Activated naive CD8-positive, alpha-beta T cell treated with anti-CD3 and anti-CD28 coated beads for 36 hours (primary cell): ENCODE measurements at regions not wholly inside any gene's neighbourhood (a gene's known extent, or its start where the extent isn't known, plus 50 kb on each side); places are given as distances from the start of the nearest gene placed in this dataset.

Source experiments
- DNase-seq: peaks from one replicate; pipeline ENCODE4 v3.0.0; 2021
- H3K27ac Mint-ChIP-seq: one replicate; pipeline ENCODE4 v1.8.0; 2022; ENCODE audit warnings: mild to moderate bottlenecking, moderate library complexity, mixed read lengths
- H3K27me3 Mint-ChIP-seq: one replicate; pipeline ENCODE4 v1.8.0; 2022; ENCODE audit warnings: mild to moderate bottlenecking, mixed read lengths
- H3K36me3 Mint-ChIP-seq: one replicate; pipeline ENCODE4 v1.8.0; 2021; ENCODE audit warnings: mild to moderate bottlenecking, mixed read lengths
- H3K4me1 Mint-ChIP-seq: one replicate; pipeline ENCODE4 v1.8.0; 2021; ENCODE audit warnings: mixed read lengths
- H3K4me3 Mint-ChIP-seq: one replicate; pipeline ENCODE4 v1.8.0; 2022; ENCODE audit warnings: mild to moderate bottlenecking, moderate library complexity, mixed read lengths
- H3K9me3 Mint-ChIP-seq: one replicate; pipeline ENCODE4 v1.8.0; 2022; ENCODE audit warnings: mixed read lengths

- Mint-ChIP-seq H3K9me3 (no peaks in the 10 kb centered on the region), H3K27ac (no peak overlapping the region), H3K4me3 (no peak overlapping the region), H3K36me3 (no peaks in the 10 kb centered on the region), H3K27me3 (peaks cover 4% of the 10 kb centered on the region), H3K4me1 (no peaks in the 10 kb centered on the region)
- no peak for DNase-seq
Measured at GRCh38 chr2:144939590-144939989, 419.7 kb upstream of the ZEB2 start.

GRCh38 chr2:144937910-144938709 is 418.2 kb upstream of the ZEB2 start:
- Mint-ChIP-seq H3K4me1 (no peaks in the 10 kb centered on the region), H3K4me3 (no peak overlapping the region), H3K9me3 (no peaks in the 10 kb centered on the region), H3K27me3 (peaks cover 4% of the 10 kb centered on the region), H3K36me3 (no peaks in the 10 kb centered on the region), H3K27ac (no peak overlapping the region)
- no peak for DNase-seq

GRCh38 chr2:144937066-144937465 is 417.1 kb upstream of the ZEB2 start:
- H3K27ac Mint-ChIP-seq = no peak overlapping the region
- DNase-seq = no peak
- H3K9me3 Mint-ChIP-seq = no peaks in the 10 kb centered on the region
- H3K4me3 Mint-ChIP-seq = no peak overlapping the region
- no peaks in the 10 kb centered on the region for H3K4me1 Mint-ChIP-seq
- H3K36me3 Mint-ChIP-seq = no peaks in the 10 kb centered on the region
- peaks cover 4% of the 10 kb centered on the region for H3K27me3 Mint-ChIP-seq

GRCh38 chr2:144936442-144936841 is 416.5 kb upstream of the ZEB2 start:
- H3K36me3 Mint-ChIP-seq = no peaks in the 10 kb centered on the region
- H3K9me3 Mint-ChIP-seq = no peaks in the 10 kb centered on the region
- H3K27me3 Mint-ChIP-seq = peaks cover 4% of the 10 kb centered on the region
- no peak overlapping the region for H3K27ac Mint-ChIP-seq
- no peaks in the 10 kb centered on the region for H3K4me1 Mint-ChIP-seq
- H3K4me3 Mint-ChIP-seq = no peak overlapping the region
- DNase-seq = no peak

GRCh38 chr2:144935736-144936135 is 415.8 kb upstream of the ZEB2 start:
- Mint-ChIP-seq H3K4me1 (no peaks in the 10 kb centered on the region), H3K4me3 (no peak overlapping the region), H3K27me3 (peaks cover 4% of the 10 kb centered on the region), H3K36me3 (no peaks in the 10 kb centered on the region), H3K9me3 (no peaks in the 10 kb centered on the region), H3K27ac (no peak overlapping the region)
- no peak for DNase-seq

GRCh38 chr2:144935191-144935590 is 415.3 kb upstream of the ZEB2 start:
- no peaks in the 10 kb centered on the region for H3K36me3 Mint-ChIP-seq
- H3K9me3 Mint-ChIP-seq = no peaks in the 10 kb centered on the region
- no peak for DNase-seq
- no peaks in the 10 kb centered on the region for H3K4me1 Mint-ChIP-seq
- H3K27ac Mint-ChIP-seq = no peak overlapping the region
- no peak overlapping the region for H3K4me3 Mint-ChIP-seq
- H3K27me3 Mint-ChIP-seq = peaks cover 4% of the 10 kb centered on the region

- Mint-ChIP-seq H3K27me3 (peaks cover 4% of the 10 kb centered on the region), H3K36me3 (no peaks in the 10 kb centered on the region), H3K4me3 (no peak overlapping the region), H3K9me3 (peaks cover 9% of the 10 kb centered on the region), H3K4me1 (no peaks in the 10 kb centered on the region), H3K27ac (no peak overlapping the region)
- no peak for DNase-seq
Measured at GRCh38 chr2:144931960-144932359, 412.0 kb upstream of the ZEB2 start.

- Mint-ChIP-seq H3K36me3 (no peaks in the 10 kb centered on the region), H3K27me3 (no peaks in the 10 kb centered on the region), H3K4me1 (no peaks in the 10 kb centered on the region), H3K9me3 (peaks cover 9% of the 10 kb centered on the region), H3K27ac (no peak overlapping the region), H3K4me3 (no peak overlapping the region)
- DNase-seq = no peak
Measured at GRCh38 chr2:144931480-144931879, 411.6 kb upstream of the ZEB2 start.

GRCh38 chr2:144927429-144927828 is 407.5 kb upstream of the ZEB2 start:
- H3K4me3 Mint-ChIP-seq = no peak overlapping the region
- DNase-seq = no peak
- peaks cover 9% of the 10 kb centered on the region for H3K9me3 Mint-ChIP-seq

GRCh38 chr2:144925886-144926285 is 406.0 kb upstream of the ZEB2 start:
- Mint-ChIP-seq H3K27me3 (no peaks in the 10 kb centered on the region), H3K27ac (no peak overlapping the region), H3K9me3 (peaks cover 9% of the 10 kb centered on the region), H3K4me1 (no peaks in the 10 kb centered on the region), H3K4me3 (no peak overlapping the region), H3K36me3 (no peaks in the 10 kb centered on the region)
- DNase-seq = no peak

More at GRCh38 chr2:144927429-144927828, 407.5 kb upstream of the ZEB2 start:
- Mint-ChIP-seq H3K27ac (no peak overlapping the region), H3K36me3 (no peaks in the 10 kb centered on the region), H3K4me1 (no peaks in the 10 kb centered on the region), H3K27me3 (no peaks in the 10 kb centered on the region)

GRCh38 chr2:144924827-144925226 is 404.9 kb upstream of the ZEB2 start:
- no peak for DNase-seq
- H3K27ac Mint-ChIP-seq = no peak overlapping the region
- no peak overlapping the region for H3K4me3 Mint-ChIP-seq
- no peaks in the 10 kb centered on the region for H3K27me3 Mint-ChIP-seq
- no peaks in the 10 kb centered on the region for H3K36me3 Mint-ChIP-seq
- no peaks in the 10 kb centered on the region for H3K4me1 Mint-ChIP-seq
- peaks cover 9% of the 10 kb centered on the region for H3K9me3 Mint-ChIP-seq

GRCh38 chr2:144922519-144922918 is 402.6 kb upstream of the ZEB2 start:
- Mint-ChIP-seq H3K36me3 (no peaks in the 10 kb centered on the region), H3K4me3 (no peak overlapping the region), H3K27me3 (no peaks in the 10 kb centered on the region), H3K27ac (no peak overlapping the region), H3K4me1 (no peaks in the 10 kb centered on the region), H3K9me3 (no peaks in the 10 kb centered on the region)
- no peak for DNase-seq

GRCh38 chr2:144920755-144921530 is 401.0 kb upstream of the ZEB2 start:
- DNase-seq = no peak
- H3K4me3 Mint-ChIP-seq = no peak overlapping the region
- no peaks in the 10 kb centered on the region for H3K4me1 Mint-ChIP-seq
- no peaks in the 10 kb centered on the region for H3K9me3 Mint-ChIP-seq
- no peak overlapping the region for H3K27ac Mint-ChIP-seq
- H3K36me3 Mint-ChIP-seq = no peaks in the 10 kb centered on the region
- no peaks in the 10 kb centered on the region for H3K27me3 Mint-ChIP-seq

- DNase-seq = no peak
- Mint-ChIP-seq H3K36me3 (no peaks in the 10 kb centered on the region), H3K27ac (no peak overlapping the region), H3K4me3 (no peak overlapping the region), H3K9me3 (peaks cover 4% of the 10 kb centered on the region), H3K27me3 (no peaks in the 10 kb centered on the region), H3K4me1 (no peaks in the 10 kb centered on the region)
Measured at GRCh38 chr2:144914622-144915318, 394.9 kb upstream of the ZEB2 start.

GRCh38 chr2:144914113-144914512 is 394.2 kb upstream of the ZEB2 start:
- H3K4me1 Mint-ChIP-seq = no peaks in the 10 kb centered on the region
- H3K27me3 Mint-ChIP-seq = no peaks in the 10 kb centered on the region
- no peak for DNase-seq
- H3K9me3 Mint-ChIP-seq = peaks cover 4% of the 10 kb centered on the region
- H3K4me3 Mint-ChIP-seq = no peak overlapping the region
- H3K27ac Mint-ChIP-seq = no peak overlapping the region
- no peaks in the 10 kb centered on the region for H3K36me3 Mint-ChIP-seq
